GM12878 (cell line): ENCODE measurements at regions not wholly inside any gene's neighbourhood (a gene's known extent, or its start where the extent isn't known, plus 50 kb on each side); places are given as distances from the start of the nearest gene placed in this dataset.

ENCODE experiments used
- ATAC-seq: fragments of 200-7000 bp; cut with Tn5 transposase; 3 replicates; pipeline ENCODE4 v1.9.1; 2020; ENCODE audit warnings: mild to moderate bottlenecking, moderate library complexity
- BruUV-seq: library from RNA; stranded (reverse); fragments of 400-500 nt; replicated peaks from 2 replicates; lab custom pipeline; 2021; lab: Mats Ljungman, UMichigan
- CTCF ChIA-PET: fragments of 300-600 bp; sonication (Branson Sonifier 250); formaldehyde crosslinking; extraction: SDS; loops from one replicate; lab custom pipeline; 2021; ENCODE audit warnings: inconsistent platforms; lab: Yijun Ruan, JAX
- POLR2A ChIA-PET: fragments of 350-600 bp; formaldehyde crosslinking; extraction: SDS; loops from one replicate; lab custom pipeline; 2021; ENCODE audit warnings: inconsistent platforms; lab: Charles Lee
- RAD21 ChIA-PET: fragments of 300-600 bp; sonication (Branson Sonifier 250); formaldehyde crosslinking; loops from one replicate; lab custom pipeline; 2023; ENCODE audit warnings: antibody characterized with exemption; ENCODE audit not compliant: unreplicated experiment; lab: Charles Lee
- SMC1A ChIA-PET: fragments of 300-600 bp; sonication (Branson Sonifier 250); formaldehyde crosslinking; loops from one replicate; lab custom pipeline; 2023; ENCODE audit not compliant: unreplicated experiment, uncharacterized antibody; lab: Charles Lee
- DNase-seq: peaks from one replicate; pipeline ENCODE4 v3.0.0-alpha.2; 2011; ENCODE audit warnings: low read depth, low spot score
- FAIRE-seq: peaks from 3 replicates; lab custom pipeline; 2011; peaks lifted over from hg19 to GRCh38; lab: Jason Lieb, UNC
- H2AFZ ChIP-seq: 2 replicates; pipeline ENCODE4 v1.6.0; 2011; ENCODE audit warnings: low read depth, low read length, control low read depth; ENCODE audit not compliant: control insufficient read depth
- H3K27ac ChIP-seq: 2 replicates; pipeline ENCODE4 v1.5.1; 2011; ENCODE audit warnings: control low read depth; ENCODE audit not compliant: control insufficient read depth, insufficient read depth
- H3K27me3 ChIP-seq, 2 experiments: replicated peaks in 1 of 2; 2 replicates each; pipeline versions ENCODE4 v1.6.0 to v1.6.1; 2011; ENCODE audit warnings: low read length in 1 of 2; ENCODE audit not compliant: control insufficient read depth in 2 of 2, insufficient read depth in 2 of 2
- H3K36me3 ChIP-seq, 2 experiments: 2 replicates each; pipeline ENCODE4 v1.5.1; 2011; ENCODE audit warnings: low read length in 1 of 2; ENCODE audit not compliant: control insufficient read depth in 2 of 2, insufficient read depth in 2 of 2
- H3K4me1 ChIP-seq: 2 replicates; pipeline ENCODE4 v1.6.1; 2011; ENCODE audit warnings: mild to moderate bottlenecking, low read length, moderate library complexity, mixed read lengths; ENCODE audit not compliant: control insufficient read depth, insufficient read depth
- H3K4me2 ChIP-seq: 2 replicates; pipeline ENCODE4 v1.6.0; 2011; ENCODE audit warnings: control low read depth; ENCODE audit not compliant: control insufficient read depth, insufficient read depth
- H3K4me3 ChIP-seq: fragments of 200-600 bp; sonication (generic); 2 replicates; pipeline ENCODE4 v1.5.1; 2016
- H3K79me2 ChIP-seq: 2 replicates; pipeline ENCODE4 v1.6.0; 2011; ENCODE audit warnings: low read length; ENCODE audit not compliant: control insufficient read depth, insufficient read depth
- H3K9ac ChIP-seq: 2 replicates; pipeline ENCODE4 v1.8.0; 2011; ENCODE audit warnings: low read length, control low read depth, mixed read lengths; ENCODE audit not compliant: control insufficient read depth, insufficient read depth
- H3K9me3 ChIP-seq: replicated peaks from 3 replicates; pipeline ENCODE4 v1.5.1; 2011; ENCODE audit warnings: mild to moderate bottlenecking, low read length; ENCODE audit not compliant: control insufficient read depth, insufficient read depth
- H4K20me1 ChIP-seq: 2 replicates; pipeline ENCODE4 v1.6.0; 2011; ENCODE audit not compliant: control insufficient read depth, insufficient read depth
- BACH1 ChIP-seq: fragments of 450-650 bp; IDR thresholded peaks from 2 replicates; pipeline ENCODE4 v1.6.1; 2017; ENCODE audit warnings: mild to moderate bottlenecking, borderline replicate concordance
- EED ChIP-seq: sonication (generic); IDR thresholded peaks from 2 replicates; pipeline ENCODE4 v1.6.1; 2016; ENCODE audit warnings: antibody characterized with exemption, low read depth
- EGR1 ChIP-seq, 2 experiments: IDR thresholded peaks; 1 replicate in 1 of 2; 2 replicates in 1 of 2; pipeline ENCODE4 v1.6.1; 2011 to 2012; ENCODE audit warnings: low read depth in 2 of 2, low read length in 2 of 2, borderline replicate concordance in 1 of 2, mild to moderate bottlenecking in 1 of 2, moderate library complexity in 1 of 2
- FOXM1 ChIP-seq: IDR thresholded peaks from 2 replicates; pipeline ENCODE4 v1.6.1; 2012; ENCODE audit warnings: low read depth, mild to moderate bottlenecking, inconsistent platforms, low read length, moderate library complexity
- MYC ChIP-seq: IDR thresholded peaks from 2 replicates; pipeline ENCODE4 v1.6.1; 2011; ENCODE audit warnings: mild to moderate bottlenecking, low read length, moderate library complexity, inconsistent platforms; ENCODE audit not compliant: insufficient read depth, insufficient replicate concordance, insufficient read length, severe bottlenecking
- NKRF ChIP-seq: fragments of 450-650 bp; conservative IDR thresholded peaks from 2 replicates; pipeline ENCODE4 v1.6.1; 2017; ENCODE audit warnings: mild to moderate bottlenecking, moderate library complexity
- NR2C1 ChIP-seq: fragments of 450-650 bp; IDR thresholded peaks from 2 replicates; pipeline ENCODE4 v1.6.1; 2017; ENCODE audit warnings: antibody characterized with exemption, mild to moderate bottlenecking, moderate library complexity
- NR2F1 ChIP-seq: fragments of 450-650 bp; conservative IDR thresholded peaks from 2 replicates; pipeline ENCODE4 v1.6.1; 2017; ENCODE audit warnings: mild to moderate bottlenecking
- POLR2A ChIP-seq: IDR thresholded peaks from 2 replicates; pipeline ENCODE4 v1.6.1; 2011; ENCODE audit warnings: low read depth, mild to moderate bottlenecking, low read length
- POLR2AphosphoS2 ChIP-seq: IDR thresholded peaks from 2 replicates; pipeline ENCODE4 v1.6.1; 2011; ENCODE audit warnings: low read depth, mild to moderate bottlenecking, low read length, improper control_type of control experiment, moderate library complexity
- RAD51 ChIP-seq: fragments of 450-650 bp; IDR thresholded peaks from 2 replicates; pipeline ENCODE4 v1.6.1; 2016; ENCODE audit warnings: moderate library complexity, mild to moderate bottlenecking, inconsistent platforms
- SMC3 ChIP-seq: IDR thresholded peaks from 2 replicates; pipeline ENCODE4 v1.6.1; 2011; ENCODE audit warnings: low read length, improper control_type of control experiment, borderline replicate concordance
- ZNF217 ChIP-seq: fragments of 450-650 bp; IDR thresholded peaks from 2 replicates; pipeline ENCODE4 v1.6.1; 2017; ENCODE audit warnings: antibody characterized with exemption, mild to moderate bottlenecking
- ZNF592 ChIP-seq: fragments of 450-650 bp; IDR thresholded peaks from 2 replicates; pipeline ENCODE4 v1.6.1; 2017; ENCODE audit warnings: mild to moderate bottlenecking, moderate library complexity
- WGBS: methylation state at CpG from one replicate; pipeline ENCODE4 v1.1.6; 2016; ENCODE audit warnings: low lambda C conversion rate; ENCODE audit not compliant: insufficient replicate concordance, insufficient coverage; ENCODE audit errors: missing lambda C conversion rate; 5-methylcytosine and 5-hydroxymethylcytosine counted together
- in situ Hi-C: fragments of 300-500 bp; cut with MboI; formaldehyde crosslinking; loops from 9 replicates; pipeline ENCODE4 v1.14.3; 2018; ENCODE audit warnings: mixed read lengths
- intact Hi-C: fragments of 100-400 bp; cut with micrococcal nuclease; formaldehyde crosslinking; loops from one replicate; pipeline ENCODE4 v1.14.2; 2022; ENCODE audit not compliant: unreplicated experiment

- Histone ChIP-seq H3K4me3 (no peak overlapping the region), H3K9ac (no peak overlapping the region), H3K4me2 (no peak overlapping the region), H4K20me1 (no peaks in the 10 kb centered on the region), H3K9me3 (no peaks in the 10 kb centered on the region), H2AFZ (no peak overlapping the region), H3K4me1 (no peaks in the 10 kb centered on the region), H3K79me2 (no peaks in the 10 kb centered on the region), H3K27me3 (no peaks in the 10 kb centered on the region), H3K27ac (no peak overlapping the region), H3K36me3 (no peaks in the 10 kb centered on the region)
- intact Hi-C loops = no loop called here
- DNase-seq (no peak), FAIRE-seq (no peak), ATAC-seq (no peak)
- CTCF ChIA-PET = no interaction called here
- POLR2A ChIA-PET = no interaction called here
- 0% methylated on average over 1 of the region's 1 CpG for WGBS
- RAD21 ChIA-PET = no interaction called here
- no TSS peak for BruUV-seq
- TF ChIP-seq EED (no peak), MYC (no peak), ZNF217 (no peak), POLR2A (no peak), NKRF (no peak), POLR2AphosphoS2 (no peak), ZNF592 (no peak), EGR1 (IDR thresholded peaks at IDR 0.05; ENCODE audit: borderline replicate concordance in 1 of 2, low read depth in 2 of 2, low read length in 2 of 2) (no peak), BACH1 (no peak), SMC3 (no peak), FOXM1 (no peak), RAD51 (no peak), NR2C1 (no peak), NR2F1 (no peak)
- TF ChIP-seq, all 136 proteins: peak for 0
- in situ Hi-C loops = no loop called here
- SMC1A ChIA-PET = no interaction called here
These were observed 51.3 kb upstream of the FOXP2 start for GRCh38 chr7:114363292-114363691.
